ENCODE measurements at regions not wholly inside any gene's neighbourhood (a gene's known extent, or its start where the extent isn't known, plus 50 kb on each side); places are given as distances from the start of the nearest gene placed in this dataset.

- no peak for TF ChIP-seq NRF1 (conservative IDR thresholded peaks at IDR 0.05 in 1 of 2, IDR thresholded peaks at IDR 0.05 in 1 of 2)
- no peak for TF ChIP-seq KAT8 (IDR thresholded peaks at IDR 0.05; ENCODE audit: low read depth)
Measured at GRCh38 chr2:12951657-12951973, 234.9 kb downstream of the TRIB2 start.
